Occipital lobe (tissue), 1 donor: ENCODE measurements at regions not wholly inside any gene's neighbourhood (a gene's known extent, or its start where the extent isn't known, plus 50 kb on each side); places are given as distances from the start of the nearest gene placed in this dataset.
"Not testable (repeated sequence)": the region's sequence is repeated elsewhere in the genome, so short reads cannot be mapped to it uniquely, and the experiment has no call there.

ENCODE experiments used
- DNase-seq: peaks from one replicate; lab custom pipeline; 2025; lab: John Stamatoyannopoulos, UW

- DNase-seq = no peak
Measured at GRCh38 chr4:27635936-27636913, 775.6 kb downstream of the STIM2 start.

- DNase-seq = no peak
Measured at GRCh38 chr4:27638163-27638915, 777.7 kb downstream of the STIM2 start.

- no peak for DNase-seq
Measured at GRCh38 chr4:27643101-27643500, 782.5 kb downstream of the STIM2 start.

- no peak for DNase-seq
Measured at GRCh38 chr4:27648416-27648815, 787.8 kb downstream of the STIM2 start.

GRCh38 chr4:27662426-27662825 is 801.8 kb downstream of the STIM2 start:
- DNase-seq = no peak

GRCh38 chr4:27666943-27667342 is 806.3 kb downstream of the STIM2 start:
- DNase-seq = no peak

GRCh38 chr4:27668001-27668400 is 807.4 kb downstream of the STIM2 start:
- DNase-seq = no peak

GRCh38 chr4:27678027-27678426 is 817.4 kb downstream of the STIM2 start:
- no peak for DNase-seq

GRCh38 chr4:27684610-27685011 is 824.0 kb downstream of the STIM2 start:
- peak; percentile 69 for DNase-seq

GRCh38 chr4:27685091-27685490 is 824.5 kb downstream of the STIM2 start:
- DNase-seq = no peak

GRCh38 chr4:27685947-27686346 is 825.3 kb downstream of the STIM2 start:
- no peak for DNase-seq

- DNase-seq = no peak
Measured at GRCh38 chr4:27692158-27692557, 831.5 kb downstream of the STIM2 start.

GRCh38 chr4:27692868-27693634 is 832.4 kb downstream of the STIM2 start:
- DNase-seq = no peak

GRCh38 chr4:27696257-27696656 is 835.6 kb downstream of the STIM2 start:
- DNase-seq = not testable (repeated sequence)

GRCh38 chr4:27701606-27702005 is 841.0 kb downstream of the STIM2 start:
- no peak for DNase-seq

GRCh38 chr4:27702730-27703431 is 842.2 kb downstream of the STIM2 start:
- no peak for DNase-seq

- DNase-seq = no peak
Measured at GRCh38 chr4:27703771-27704170, 843.1 kb downstream of the STIM2 start.

- no peak for DNase-seq
Measured at GRCh38 chr4:27711041-27711440, 850.4 kb downstream of the STIM2 start.

- no peak for DNase-seq
Measured at GRCh38 chr4:27714073-27714472, 853.4 kb downstream of the STIM2 start.

- no peak for DNase-seq
Measured at GRCh38 chr4:27716693-27717430, 856.2 kb downstream of the STIM2 start.

GRCh38 chr4:27717431-27717755 is 856.8 kb downstream of the STIM2 start:
- DNase-seq = no peak
